H1 (cell line): ENCODE measurements at regions not wholly inside any gene's neighbourhood (a gene's known extent, or its start where the extent isn't known, plus 50 kb on each side); places are given as distances from the start of the nearest gene placed in this dataset.

Experiments
- CTCF ChIA-PET: fragments of 300-600 bp; sonication (Branson Sonifier 250); formaldehyde crosslinking; loops from one replicate; lab custom pipeline; 2021; ENCODE audit not compliant: partially characterized antibody; lab: Charles Lee
- POLR2A ChIA-PET: fragments of 300-600 bp; sonication (Branson Sonifier 250); formaldehyde crosslinking; loops from one replicate; lab custom pipeline; 2021; ENCODE audit warnings: inconsistent platforms; ENCODE audit not compliant: partially characterized antibody; lab: Charles Lee
- DNase-seq, 2 experiments: peaks; one replicate each; pipeline versions ENCODE4 v3.0.0 to v3.0.0-alpha.2; 2010 to 2022; ENCODE audit warnings: low spot score in 2 of 2, low read depth in 1 of 2, mixed read lengths in 1 of 2
- FAIRE-seq: peaks from 2 replicates; lab custom pipeline; 2011; peaks lifted over from hg19 to GRCh38; lab: Jason Lieb, UNC
- H2AFZ ChIP-seq: 2 replicates; pipeline ENCODE4 v1.8.1; 2012; ENCODE audit warnings: low read length, inconsistent platforms
- H2AK5ac ChIP-seq: 2 replicates; pipeline ENCODE4 v1.6.1; 2013; ENCODE audit warnings: low read depth, low read length
- H2BK120ac ChIP-seq: replicated peaks from 2 replicates; pipeline ENCODE3; 2013; ENCODE audit warnings: low read depth, low read length, inconsistent platforms
- H2BK12ac ChIP-seq: 2 replicates; pipeline ENCODE4 v1.6.1; 2013; ENCODE audit warnings: low read depth, low read length
- H2BK15ac ChIP-seq: 2 replicates; pipeline ENCODE4 v1.6.1; 2013; ENCODE audit warnings: low read length
- H2BK20ac ChIP-seq: 2 replicates; pipeline ENCODE4 v1.6.1; 2013; ENCODE audit warnings: low read length
- H2BK5ac ChIP-seq: 2 replicates; pipeline ENCODE4 v1.6.1; 2013; ENCODE audit warnings: low read depth, low read length
- H3K14ac ChIP-seq: 2 replicates; pipeline ENCODE4 v1.6.1; 2013; ENCODE audit warnings: inconsistent platforms; ENCODE audit not compliant: insufficient read length
- H3K18ac ChIP-seq: 2 replicates; pipeline ENCODE4 v1.6.1; 2013; ENCODE audit warnings: low read length; ENCODE audit errors: extremely low read depth
- H3K23ac ChIP-seq: 2 replicates; pipeline ENCODE4 v1.6.1; 2013; ENCODE audit warnings: inconsistent platforms; ENCODE audit not compliant: insufficient read length
- H3K23me2 ChIP-seq: 2 replicates; pipeline ENCODE4 v1.6.1; 2013; ENCODE audit warnings: low read depth, low read length
- H3K27ac ChIP-seq: 2 replicates; pipeline ENCODE4 v1.6.1; 2011; ENCODE audit warnings: low read depth, low read length, inconsistent platforms
- H3K27me3 ChIP-seq, 4 experiments: replicated peaks in 1 of 4; 1 replicate in 1 of 4; 2 replicates in 3 of 4; pipeline versions ENCODE4 v1.6.1 to v1.8.1; 2011 to 2013; ENCODE audit warnings: low read length in 3 of 4, mild to moderate bottlenecking in 3 of 4, inconsistent platforms in 2 of 4, mixed read lengths in 2 of 4, moderate library complexity in 1 of 4; ENCODE audit not compliant: control insufficient read depth in 3 of 4, insufficient read depth in 3 of 4; ENCODE audit errors: extremely low read depth in 1 of 4
- H3K36me3 ChIP-seq, 4 experiments: 2 replicates each; pipeline versions ENCODE4 v1.6.1 to v1.8.1; 2011 to 2013; ENCODE audit warnings: mild to moderate bottlenecking in 4 of 4, low read length in 3 of 4, moderate library complexity in 2 of 4, control low read depth in 1 of 4, inconsistent platforms in 1 of 4; ENCODE audit not compliant: insufficient read depth in 4 of 4, control insufficient read depth in 2 of 4
- H3K4ac ChIP-seq: replicated peaks from 2 replicates; pipeline ENCODE3; 2013; ENCODE audit warnings: low read length, low read depth, mixed read lengths, inconsistent platforms; ENCODE audit not compliant: insufficient read length
- H3K4me1 ChIP-seq, 4 experiments: replicated peaks in 1 of 4; 1 replicate in 1 of 4; 2 replicates in 3 of 4; pipeline versions ENCODE4 v1.6.1 to v1.8.1; 2011 to 2013; ENCODE audit warnings: low read length in 3 of 4, inconsistent platforms in 2 of 4, mixed read lengths in 1 of 4; ENCODE audit not compliant: insufficient read depth in 4 of 4, control insufficient read depth in 3 of 4
- H3K4me2 ChIP-seq, 2 experiments: 2 replicates each; pipeline versions ENCODE4 v1.6.1 to v1.8.1; 2011 to 2013; ENCODE audit warnings: low read depth in 2 of 2, low read length in 2 of 2, control low read depth in 1 of 2, inconsistent platforms in 1 of 2, mild to moderate bottlenecking in 1 of 2; ENCODE audit not compliant: insufficient read depth in 1 of 2
- H3K4me3 ChIP-seq, 4 experiments: fragments of 200-600, 300-600 bp in 1 of 4; sonication (generic), shearing (Covaris generic), sonication (Bioruptor Twin) in 1 of 4; 2 replicates each; pipeline versions ENCODE4 v1.5.1 to v1.8.1; 2011 to 2016; ENCODE audit warnings: low read length in 4 of 4, low read depth in 3 of 4, control low read depth in 2 of 4, inconsistent platforms in 2 of 4, mild to moderate bottlenecking in 2 of 4, mixed read lengths in 1 of 4, moderate library complexity in 1 of 4; ENCODE audit not compliant: insufficient read depth in 2 of 4; ENCODE audit errors: extremely low read depth in 1 of 4
- H3K56ac ChIP-seq: replicated peaks from 2 replicates; pipeline ENCODE3; 2013; ENCODE audit warnings: low read depth, mild to moderate bottlenecking, mixed read lengths, low read length, inconsistent platforms; ENCODE audit not compliant: insufficient read length
- H3K79me1 ChIP-seq: 2 replicates; pipeline ENCODE4 v1.6.1; 2013; ENCODE audit warnings: low read depth, low read length, control low read depth
- H3K79me2 ChIP-seq, 2 experiments: 2 replicates each; pipeline versions ENCODE4 v1.6.1 to v1.8.1; 2012 to 2013; ENCODE audit warnings: low read length in 2 of 2, mild to moderate bottlenecking in 2 of 2, inconsistent platforms in 1 of 2; ENCODE audit not compliant: insufficient read depth in 2 of 2, control insufficient read depth in 1 of 2
- H3K9ac ChIP-seq, 4 experiments: replicated peaks in 1 of 4; 1 replicate in 1 of 4; 2 replicates in 3 of 4; pipeline versions ENCODE4 v1.6.1 to v1.8.1; 2011 to 2013; ENCODE audit warnings: low read depth in 3 of 4, low read length in 3 of 4, control low read depth in 2 of 4, mild to moderate bottlenecking in 2 of 4, moderate library complexity in 2 of 4, inconsistent platforms in 1 of 4; ENCODE audit errors: extremely low read depth in 1 of 4
- H3K9me3 ChIP-seq, 2 experiments: 2 replicates each; pipeline versions ENCODE4 v1.6.1 to v1.8.1; 2012 to 2013; ENCODE audit warnings: mild to moderate bottlenecking in 2 of 2, moderate library complexity in 2 of 2, control low read depth in 1 of 2, inconsistent platforms in 1 of 2, low read depth in 1 of 2, low read length in 1 of 2, mixed read lengths in 1 of 2; ENCODE audit not compliant: insufficient read depth in 2 of 2
- H4K20me1 ChIP-seq, 2 experiments: replicated peaks in 1 of 2; 2 replicates each; pipeline versions ENCODE3 to v1.8.1; 2011 to 2013; ENCODE audit warnings: inconsistent platforms in 2 of 2, low read length in 2 of 2, mild to moderate bottlenecking in 1 of 2; ENCODE audit not compliant: insufficient read depth in 2 of 2, control insufficient read depth in 1 of 2
- H4K5ac ChIP-seq: 2 replicates; pipeline ENCODE4 v1.6.1; 2013; ENCODE audit warnings: low read length, low read depth, mixed read lengths, inconsistent platforms; ENCODE audit not compliant: insufficient read length
- H4K8ac ChIP-seq: 2 replicates; pipeline ENCODE4 v1.8.0; 2013; ENCODE audit warnings: mild to moderate bottlenecking, moderate library complexity, low read length, inconsistent platforms; ENCODE audit not compliant: insufficient read depth; ENCODE audit errors: extremely low read depth
- H4K91ac ChIP-seq: replicated peaks from 2 replicates; pipeline ENCODE3; 2013; ENCODE audit warnings: low read length, mixed read lengths, inconsistent platforms; ENCODE audit not compliant: insufficient read length
- ATF3 ChIP-seq: IDR thresholded peaks from 2 replicates; pipeline ENCODE4 v1.6.1; 2011; ENCODE audit warnings: low read depth, mild to moderate bottlenecking, low read length; ENCODE audit not compliant: insufficient read depth
- CTCF ChIP-seq, 3 experiments: IDR thresholded peaks; 1 replicate in 2 of 3; 2 replicates in 1 of 3; pipeline versions ENCODE4 v1.5.1 to v1.6.1; 2011; ENCODE audit warnings: low read length in 3 of 3, mild to moderate bottlenecking in 3 of 3, inconsistent platforms in 2 of 3, low read depth in 1 of 3, moderate library complexity in 1 of 3; ENCODE audit not compliant: insufficient read depth in 1 of 3; ENCODE audit errors: control extremely low read depth in 1 of 3
- E2F6 ChIP-seq: IDR thresholded peaks from 2 replicates; pipeline ENCODE4 v1.6.1; 2012; ENCODE audit warnings: inconsistent platforms
- EZH2 ChIP-seq: fragments of 200-600 bp; sonication (generic); IDR thresholded peaks from 2 replicates; pipeline ENCODE4 v1.7.1; 2012; ENCODE audit warnings: low read depth, mild to moderate bottlenecking, moderate library complexity, low read length, inconsistent platforms; ENCODE audit not compliant: severe bottlenecking
- GABPA ChIP-seq: IDR thresholded peaks from 2 replicates; pipeline ENCODE4 v1.6.1; 2011; ENCODE audit warnings: mild to moderate bottlenecking, low read length, moderate library complexity, borderline replicate concordance; ENCODE audit not compliant: insufficient read depth
- GTF2F1 ChIP-seq: IDR thresholded peaks from 2 replicates; pipeline ENCODE4 v1.6.1; 2012; ENCODE audit warnings: low read depth, low read length, improper control_type of control experiment, borderline replicate concordance
- KDM1A ChIP-seq: fragments of 200-600, 300-600 bp; sonication (generic); IDR thresholded peaks from 2 replicates; pipeline ENCODE4 v1.7.1; 2016; ENCODE audit warnings: mild to moderate bottlenecking, low read length, borderline replicate concordance
- RAD21 ChIP-seq, 2 experiments: IDR thresholded peaks in 1 of 2; conservative IDR thresholded peaks in 1 of 2; 2 replicates each; pipeline ENCODE4 v1.6.1; 2011; ENCODE audit warnings: low read depth in 2 of 2, low read length in 2 of 2, improper control_type of control experiment in 1 of 2, inconsistent platforms in 1 of 2, mild to moderate bottlenecking in 1 of 2, moderate library complexity in 1 of 2
- TAF1 ChIP-seq: IDR thresholded peaks from 2 replicates; pipeline ENCODE4 v1.6.1; 2011; ENCODE audit warnings: mild to moderate bottlenecking, low read depth, low read length
- TBP ChIP-seq: IDR thresholded peaks from 2 replicates; pipeline ENCODE4 v1.6.1; 2011; ENCODE audit warnings: low read depth, low read length, improper control_type of control experiment
- WGBS, 2 experiments: shearing (Covaris generic) in 1 of 2; methylation state at CpG; one replicate each; pipeline versions ENCODE4 v1.1.6 to v1.1.7; 2013 to 2015; ENCODE audit warnings: low lambda C conversion rate in 2 of 2, mixed read lengths in 2 of 2, inconsistent platforms in 1 of 2, low coverage in 1 of 2, missing lambda C conversion rate in 1 of 2; ENCODE audit not compliant: insufficient replicate concordance in 2 of 2, insufficient coverage in 1 of 2, insufficient read length in 1 of 2; ENCODE audit errors: extremely low coverage in 1 of 2, missing lambda C conversion rate in 1 of 2; 5-methylcytosine and 5-hydroxymethylcytosine counted together

- no peaks in the 10 kb centered on the region for H3K79me1 ChIP-seq
- H2BK120ac ChIP-seq, result no peak overlapping the region
- H3K9me3 ChIP-seq, result no peaks in the 10 kb centered on the region
- no peaks in the 10 kb centered on the region for H3K36me3 ChIP-seq
- H3K56ac ChIP-seq, result no peak overlapping the region
- DNase-seq (no peak), FAIRE-seq (peak; percentile 39)
- no peak overlapping the region for H4K8ac ChIP-seq
- H3K27ac ChIP-seq, result no peak overlapping the region
- no peak overlapping the region for H3K4me3 ChIP-seq
- no peak overlapping the region for H3K14ac ChIP-seq
- H4K91ac ChIP-seq, result no peak overlapping the region
- H2BK20ac ChIP-seq, result no peak overlapping the region
- H3K18ac ChIP-seq, result no peak overlapping the region
- ChIA-PET POLR2A (no interaction called here), CTCF (no interaction called here)
- no peak overlapping the region for H2BK5ac ChIP-seq
- H3K23ac ChIP-seq, result no peak overlapping the region
- peaks cover 0 to 8% (median 4%) of the 10 kb centered on the region in 4 experiments; a peak in 3 of 7 replicates for H3K4me1 ChIP-seq
- H4K20me1 ChIP-seq, result no peaks in the 10 kb centered on the region
- H3K23me2 ChIP-seq, result no peaks in the 10 kb centered on the region
- H3K9ac ChIP-seq, result no peak overlapping the region
- H4K5ac ChIP-seq, result no peak overlapping the region
- H2BK15ac ChIP-seq, result no peak overlapping the region
- peaks cover 0 to 1% (median 0%) of the 10 kb centered on the region in 4 experiments; a peak in 1 of 7 replicates for H3K27me3 ChIP-seq
- H2AK5ac ChIP-seq, result no peak overlapping the region
- 72% methylated on average over 2 of the region's 2 CpGs; no CpG with 5 or more reads in 1 of the 2 experiments for WGBS, 2 experiments
- no peaks in the 10 kb centered on the region for H3K79me2 ChIP-seq
- H2AFZ ChIP-seq, result no peak overlapping the region
- H3K4me2 ChIP-seq, result no peak overlapping the region
- no peak overlapping the region for H3K4ac ChIP-seq
- no peak overlapping the region for H2BK12ac ChIP-seq
- TF ChIP-seq E2F6 (no peak), KDM1A (no peak), RAD21 (IDR thresholded peaks at IDR 0.05 in 1 of 2, conservative IDR thresholded peaks at IDR 0.05 in 1 of 2; ENCODE audit: low read depth in 2 of 2, low read length in 2 of 2) (no peak), TBP (no peak), CTCF (IDR thresholded peaks at IDR 0.05; ENCODE audit: control extremely low read depth in 1 of 3, insufficient read depth in 1 of 3, low read depth in 1 of 3, low read length in 3 of 3) (no peak), EZH2 (no peak), GABPA (no peak), ATF3 (no peak), GTF2F1 (no peak), TAF1 (no peak)
Measured at GRCh38 chr13:34167347-34167746, 349.4 kb downstream of the RFC3 start.
